Progenitor cell of endocrine pancreas (in vitro differentiated cells): ENCODE measurements at regions not wholly inside any gene's neighbourhood (a gene's known extent, or its start where the extent isn't known, plus 50 kb on each side); places are given as distances from the start of the nearest gene placed in this dataset.
"Not testable (repeated sequence)": the region's sequence is repeated elsewhere in the genome, so short reads cannot be mapped to it uniquely, and the experiment has no call there.

Experiments used
- DNase-seq: peaks from one replicate; pipeline ENCODE4 v3.0.0; 2021; ENCODE audit warnings: low spot score; ENCODE audit not compliant: unreplicated experiment
- H3K27ac Mint-ChIP-seq: 2 replicates; pipeline ENCODE4 v1.8.0; 2021; ENCODE audit warnings: mild to moderate bottlenecking, moderate library complexity, mixed read lengths
- H3K27me3 Mint-ChIP-seq: 2 replicates; pipeline ENCODE4 v1.8.0; 2021; ENCODE audit warnings: mixed read lengths
- H3K36me3 Mint-ChIP-seq: 2 replicates; pipeline ENCODE4 v1.8.0; 2022; ENCODE audit warnings: mixed read lengths; ENCODE audit not compliant: insufficient read depth
- H3K4me1 Mint-ChIP-seq: 2 replicates; pipeline ENCODE4 v1.8.0; 2021; ENCODE audit warnings: low read depth, mixed read lengths
- H3K4me3 Mint-ChIP-seq: 2 replicates; pipeline ENCODE4 v1.8.0; 2021; ENCODE audit warnings: low read depth, mild to moderate bottlenecking, moderate library complexity, mixed read lengths
- H3K9me3 Mint-ChIP-seq: 2 replicates; pipeline ENCODE4 v1.8.0; 2021; ENCODE audit warnings: low read depth, mixed read lengths
- CTCF ChIP-seq: fragments of 200-600 bp; sonication (generic); IDR thresholded peaks from one replicate; pipeline ENCODE4 v1.5.0; 2021; ENCODE audit warnings: antibody characterized with exemption, mild to moderate bottlenecking; ENCODE audit not compliant: unreplicated experiment

- H3K27ac Mint-ChIP-seq: no peak overlapping the region
- DNase-seq: no peak
- no peaks in the 10 kb centered on the region for H3K9me3 Mint-ChIP-seq
- H3K36me3 Mint-ChIP-seq: no peaks in the 10 kb centered on the region
- H3K4me3 Mint-ChIP-seq: no peak overlapping the region
- TF ChIP-seq CTCF: no peak
- H3K4me1 Mint-ChIP-seq: peaks cover 2% of the 10 kb centered on the region
- H3K27me3 Mint-ChIP-seq: no peaks in the 10 kb centered on the region
Observed at GRCh38 chr17:62150471-62150870, 85.4 kb upstream of the MED13 start.

- no peaks in the 10 kb centered on the region for H3K9me3 Mint-ChIP-seq
Observed at GRCh38 chr17:62149961-62150360, 84.9 kb upstream of the MED13 start.

GRCh38 chr17:62147284-62147683 lies 82.2 kb upstream of the MED13 start:
- Mint-ChIP-seq H3K27me3 (no peaks in the 10 kb centered on the region), H3K4me1 (peaks cover 4% of the 10 kb centered on the region), H3K27ac (no peak overlapping the region), H3K4me3 (no peak overlapping the region), H3K9me3 (peaks cover 11% of the 10 kb centered on the region), H3K36me3 (peaks cover 2% of the 10 kb centered on the region)
- TF ChIP-seq CTCF: no peak
- DNase-seq: no peak

More at GRCh38 chr17:62149961-62150360, 84.9 kb upstream of the MED13 start:
- TF ChIP-seq CTCF: no peak
- Mint-ChIP-seq H3K27ac (no peak overlapping the region), H3K4me3 (no peak overlapping the region), H3K36me3 (no peaks in the 10 kb centered on the region), H3K27me3 (no peaks in the 10 kb centered on the region), H3K4me1 (peaks cover 2% of the 10 kb centered on the region)
- no peak for DNase-seq

GRCh38 chr17:62140836-62141235 lies 75.8 kb upstream of the MED13 start:
- Mint-ChIP-seq H3K9me3 (peaks cover 19% of the 10 kb centered on the region), H3K4me1 (peaks cover 2% of the 10 kb centered on the region), H3K4me3 (no peak overlapping the region), H3K36me3 (peaks cover 5% of the 10 kb centered on the region), H3K27ac (no peak overlapping the region), H3K27me3 (no peaks in the 10 kb centered on the region)
- TF ChIP-seq CTCF: no peak
- no peak for DNase-seq

GRCh38 chr17:62140376-62140775 lies 75.3 kb upstream of the MED13 start:
- no peak for TF ChIP-seq CTCF
- peaks cover 5% of the 10 kb centered on the region for H3K36me3 Mint-ChIP-seq
- H3K27ac Mint-ChIP-seq: no peak overlapping the region
- no peak for DNase-seq
- H3K27me3 Mint-ChIP-seq: no peaks in the 10 kb centered on the region
- no peak overlapping the region for H3K4me3 Mint-ChIP-seq
- H3K9me3 Mint-ChIP-seq: peaks cover 19% of the 10 kb centered on the region
- peaks cover 2% of the 10 kb centered on the region for H3K4me1 Mint-ChIP-seq

GRCh38 chr17:62139690-62140354 lies 74.7 kb upstream of the MED13 start:
- not testable (repeated sequence) for H3K4me3 Mint-ChIP-seq

More at GRCh38 chr17:62139690-62140354, 74.7 kb upstream of the MED13 start:
- H3K9me3 Mint-ChIP-seq: peaks cover 19% of the 10 kb centered on the region
- H3K36me3 Mint-ChIP-seq, H3K4me1 Mint-ChIP-seq, H3K27me3 Mint-ChIP-seq, H3K27ac Mint-ChIP-seq, DNase-seq: not testable (repeated sequence)
